ENCODE measurements at regions not wholly inside any gene's neighbourhood (a gene's known extent, or its start where the extent isn't known, plus 50 kb on each side); places are given as distances from the start of the nearest gene placed in this dataset.

GRCh38 chr16:88202207-88202745 is 180.5 kb upstream of the ZNF469 start:
- TF ChIP-seq, protein P1, sequence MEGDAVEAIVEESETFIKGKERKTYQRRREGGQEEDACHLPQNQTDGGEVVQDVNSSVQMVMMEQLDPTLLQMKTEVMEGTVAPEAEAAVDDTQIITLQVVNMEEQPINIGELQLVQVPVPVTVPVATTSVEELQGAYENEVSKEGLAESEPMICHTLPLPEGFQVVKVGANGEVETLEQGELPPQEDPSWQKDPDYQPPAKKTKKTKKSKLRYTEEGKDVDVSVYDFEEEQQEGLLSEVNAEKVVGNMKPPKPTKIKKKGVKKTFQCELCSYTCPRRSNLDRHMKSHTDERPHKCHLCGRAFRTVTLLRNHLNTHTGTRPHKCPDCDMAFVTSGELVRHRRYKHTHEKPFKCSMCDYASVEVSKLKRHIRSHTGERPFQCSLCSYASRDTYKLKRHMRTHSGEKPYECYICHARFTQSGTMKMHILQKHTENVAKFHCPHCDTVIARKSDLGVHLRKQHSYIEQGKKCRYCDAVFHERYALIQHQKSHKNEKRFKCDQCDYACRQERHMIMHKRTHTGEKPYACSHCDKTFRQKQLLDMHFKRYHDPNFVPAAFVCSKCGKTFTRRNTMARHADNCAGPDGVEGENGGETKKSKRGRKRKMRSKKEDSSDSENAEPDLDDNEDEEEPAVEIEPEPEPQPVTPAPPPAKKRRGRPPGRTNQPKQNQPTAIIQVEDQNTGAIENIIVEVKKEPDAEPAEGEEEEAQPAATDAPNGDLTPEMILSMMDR (IDR thresholded peaks at IDR 0.05): no peak
- no peak for TF ChIP-seq POLR2A (IDR thresholded peaks at IDR 0.05)

Data from adrenal gland (tissue), 5 donors.